ENCODE measurements at regions not wholly inside any gene's neighbourhood (a gene's known extent, or its start where the extent isn't known, plus 50 kb on each side); places are given as distances from the start of the nearest gene placed in this dataset.

GRCh38 chrX:127300511-127300910 is 481.0 kb downstream of the PRR32 start:
- POLR2A ChIA-PET, result no interaction called here
- H3K27ac ChIP-seq (ENCODE audit: extremely low read depth, low read depth, low read length), result no peak overlapping the region
- CTCF ChIA-PET, result no interaction called here
- no peaks in the 10 kb centered on the region for H3K9me3 ChIP-seq (ENCODE audit: control insufficient read depth, insufficient read depth, low read depth, low read length)
- no peak for TF ChIP-seq ZNF629 (tag by site-specific recombination; IDR thresholded peaks at IDR 0.05)
- no peak for TF ChIP-seq ZNF521 (tag by site-specific recombination; IDR thresholded peaks at IDR 0.05)
- TF ChIP-seq ZNF518A (tag by site-specific recombination; conservative IDR thresholded peaks at IDR 0.05; ENCODE audit: low read depth), result no peak
- TF ChIP-seq ZNF16 (tag by site-specific recombination; IDR thresholded peaks at IDR 0.05; ENCODE audit: low read depth), result no peak
- TF ChIP-seq ZNF514 (tag by site-specific recombination; IDR thresholded peaks at IDR 0.05), result no peak
- no peak for TF ChIP-seq KLF1 (tag by site-specific recombination; IDR thresholded peaks at IDR 0.05)
- TF ChIP-seq ZNF133 (tag by site-specific recombination; IDR thresholded peaks at IDR 0.05), result no peak
- TF ChIP-seq ZNF501 (tag by site-specific recombination; IDR thresholded peaks at IDR 0.05), result no peak
- no peak for TF ChIP-seq ZNF18 (tag by site-specific recombination; IDR thresholded peaks at IDR 0.05)
- no peak for TF ChIP-seq TRIM28 (IDR thresholded peaks at IDR 0.05; ENCODE audit: borderline replicate concordance, low read length)
- TF ChIP-seq ZNF366 (tag by site-specific recombination; conservative IDR thresholded peaks at IDR 0.05), result no peak
- TF ChIP-seq ZNF555 (tag by site-specific recombination; conservative IDR thresholded peaks at IDR 0.05), result no peak
- no peak for TF ChIP-seq ZNF24 (tag by site-specific recombination; IDR thresholded peaks at IDR 0.05)
- TF ChIP-seq ZNF76 (tag by site-specific recombination; IDR thresholded peaks at IDR 0.05; ENCODE audit: borderline replicate concordance, low read depth), result no peak
- TF ChIP-seq ZNF549 (tag by site-specific recombination; IDR thresholded peaks at IDR 0.05), result no peak
- TF ChIP-seq ZNF362 (tag by site-specific recombination; IDR thresholded peaks at IDR 0.05), result no peak
- no peak for TF ChIP-seq AEBP2 (tag by site-specific recombination; IDR thresholded peaks at IDR 0.05; ENCODE audit: borderline replicate concordance)
- TF ChIP-seq ZSCAN30 (tag by site-specific recombination; IDR thresholded peaks at IDR 0.05), result no peak
- no peak for TF ChIP-seq ZNF157 (tag by site-specific recombination; IDR thresholded peaks at IDR 0.05)
- no peak for TF ChIP-seq SP3 (tag by site-specific recombination; IDR thresholded peaks at IDR 0.05)
- no peak overlapping the region for H3K4me3 ChIP-seq (ENCODE audit: low read depth, low read length)
- H3K36me3 ChIP-seq (ENCODE audit: control insufficient read depth in 2 of 2, insufficient read depth in 1 of 2, low read length in 2 of 2), result no peaks in the 10 kb centered on the region
- no peaks in the 10 kb centered on the region for H3K4me1 ChIP-seq (ENCODE audit: control insufficient read depth, insufficient read depth, low read length)

All from HEK293 (cell line).